ENCODE measurements at regions not wholly inside any gene's neighbourhood (a gene's known extent, or its start where the extent isn't known, plus 50 kb on each side); places are given as distances from the start of the nearest gene placed in this dataset.

GRCh38 chr9:90287567-90288274 lies 354.9 kb downstream of the DIRAS2 start:
- TF ChIP-seq CTCF (IDR thresholded peaks at IDR 0.05): no peak

- TF ChIP-seq CTCF (IDR thresholded peaks at IDR 0.05): no peak
Observed at GRCh38 chr9:90288275-90288639, 354.4 kb downstream of the DIRAS2 start.

- TF ChIP-seq CTCF (IDR thresholded peaks at IDR 0.05): no peak
Observed at GRCh38 chr9:90290716-90291485, 351.7 kb downstream of the DIRAS2 start.

GRCh38 chr9:90296539-90296938 lies 346.1 kb downstream of the DIRAS2 start:
- no peak for TF ChIP-seq CTCF (IDR thresholded peaks at IDR 0.05)

GRCh38 chr9:90299968-90300367 lies 342.7 kb downstream of the DIRAS2 start:
- no peak for TF ChIP-seq CTCF (IDR thresholded peaks at IDR 0.05)

- no peak for TF ChIP-seq CTCF (IDR thresholded peaks at IDR 0.05)
Observed at GRCh38 chr9:90300611-90301276, 341.9 kb downstream of the DIRAS2 start.

GRCh38 chr9:90301277-90301653 lies 341.4 kb downstream of the DIRAS2 start:
- TF ChIP-seq CTCF (IDR thresholded peaks at IDR 0.05): no peak
